LNCaP clone FGC (cell line): ENCODE measurements at regions not wholly inside any gene's neighbourhood (a gene's known extent, or its start where the extent isn't known, plus 50 kb on each side); places are given as distances from the start of the nearest gene placed in this dataset.

Source experiments
- DNase-seq: peaks from one replicate; pipeline ENCODE4 v3.0.0-alpha.2; 2011; ENCODE audit warnings: low read depth
- H3K4me3 ChIP-seq: 2 replicates; pipeline ENCODE4 v1.5.1; 2011; ENCODE audit warnings: mild to moderate bottlenecking, low read depth, low read length, control low read depth
- CTCF ChIP-seq: IDR thresholded peaks from 2 replicates; pipeline ENCODE4 v1.5.1; 2012; ENCODE audit warnings: mild to moderate bottlenecking; ENCODE audit not compliant: control insufficient read depth, insufficient read depth; ENCODE audit errors: extremely low read depth

GRCh38 chr3:34225821-34226366, 427.5 kb downstream of the PDCD6IP start:
- no peak for DNase-seq
- TF ChIP-seq CTCF, result no peak
- H3K4me3 ChIP-seq, result no peak overlapping the region

- no peak for DNase-seq
- H3K4me3 ChIP-seq, result no peak overlapping the region
- TF ChIP-seq CTCF, result no peak
These were observed 431.4 kb downstream of the PDCD6IP start for GRCh38 chr3:34229876-34230275.

GRCh38 chr3:34235096-34235495, 436.7 kb downstream of the PDCD6IP start:
- DNase-seq, result no peak
- TF ChIP-seq CTCF, result no peak
- no peak overlapping the region for H3K4me3 ChIP-seq

- TF ChIP-seq CTCF, result no peak
- H3K4me3 ChIP-seq, result no peak overlapping the region
- DNase-seq, result no peak
These were observed 439.5 kb downstream of the PDCD6IP start for GRCh38 chr3:34237946-34238345.

- H3K4me3 ChIP-seq, result no peak overlapping the region
- no peak for DNase-seq
- TF ChIP-seq CTCF, result no peak
These were observed 440.0 kb downstream of the PDCD6IP start for GRCh38 chr3:34238407-34238806.

GRCh38 chr3:34239287-34239686, 440.9 kb downstream of the PDCD6IP start:
- TF ChIP-seq CTCF, result no peak
- no peak for DNase-seq

GRCh38 chr3:34239875-34240274, 441.4 kb downstream of the PDCD6IP start:
- DNase-seq, result no peak
- H3K4me3 ChIP-seq, result no peak overlapping the region
- no peak for TF ChIP-seq CTCF

More at GRCh38 chr3:34239287-34239686, 440.9 kb downstream of the PDCD6IP start:
- H3K4me3 ChIP-seq, result no peak overlapping the region
